DOHH2 (cell line): ENCODE measurements at regions not wholly inside any gene's neighbourhood (a gene's known extent, or its start where the extent isn't known, plus 50 kb on each side); places are given as distances from the start of the nearest gene placed in this dataset.

Experiments used
- H3F3A ChIP-seq: fragments of 200-600 bp; sonication (generic), shearing (Covaris generic); 2 replicates; pipeline ENCODE4 v1.6.0; 2016; ENCODE audit warnings: antibody characterized with exemption, mild to moderate bottlenecking; ENCODE audit not compliant: control insufficient read depth, insufficient read depth
- H3K27ac ChIP-seq: fragments of 200-600 bp; sonication (generic); 2 replicates; pipeline ENCODE4 v1.5.1; 2014; ENCODE audit warnings: low read depth, mild to moderate bottlenecking, low read length, moderate library complexity
- H3K27me3 ChIP-seq: fragments of 200-600 bp; sonication (generic); 2 replicates; pipeline ENCODE4 v1.6.1; 2014; ENCODE audit warnings: mild to moderate bottlenecking, low read length, mixed read lengths; ENCODE audit not compliant: control insufficient read depth
- H3K36me3 ChIP-seq: fragments of 200-600 bp; sonication (generic); 2 replicates; pipeline ENCODE4 v1.6.1; 2014; ENCODE audit warnings: mild to moderate bottlenecking, low read length, moderate library complexity, mixed read lengths; ENCODE audit not compliant: control insufficient read depth
- H3K4me1 ChIP-seq: fragments of 200-600 bp; sonication (generic); 2 replicates; pipeline ENCODE4 v1.6.1; 2014; ENCODE audit warnings: mild to moderate bottlenecking, low read length, mixed read lengths; ENCODE audit not compliant: control insufficient read depth
- H3K4me2 ChIP-seq: fragments of 200-600 bp; sonication (generic); 2 replicates; pipeline ENCODE4 v1.6.0; 2014; ENCODE audit warnings: mild to moderate bottlenecking, low read length, moderate library complexity
- H3K4me3 ChIP-seq: fragments of 200-600 bp; sonication (generic); 2 replicates; pipeline ENCODE4 v1.5.1; 2014; ENCODE audit warnings: mild to moderate bottlenecking, low read length, mixed read lengths
- H3K79me2 ChIP-seq: fragments of 200-600 bp; sonication (generic); 2 replicates; pipeline ENCODE4 v1.6.1; 2014; ENCODE audit warnings: mild to moderate bottlenecking, low read length, mixed read lengths; ENCODE audit not compliant: control insufficient read depth
- H3K9me2 ChIP-seq: fragments of 200-600 bp; sonication (generic); replicated peaks from 2 replicates; pipeline ENCODE4 v1.6.1; 2014; ENCODE audit warnings: mild to moderate bottlenecking, low read length, mixed read lengths; ENCODE audit not compliant: control insufficient read depth
- H3K9me3 ChIP-seq: fragments of 200-600 bp; sonication (generic); 2 replicates; pipeline ENCODE4 v1.6.1; 2014; ENCODE audit warnings: antibody characterized with exemption, low read length, mixed read lengths; ENCODE audit not compliant: control insufficient read depth, insufficient read depth
- H4K20me1 ChIP-seq: fragments of 200-600 bp; sonication (generic); 2 replicates; pipeline ENCODE4 v1.6.0; 2014; ENCODE audit warnings: low read depth, mild to moderate bottlenecking, antibody characterized with exemption, low read length, moderate library complexity; ENCODE audit not compliant: control insufficient read depth, insufficient read depth
- CTCF ChIP-seq: fragments of 200-600 bp; sonication (generic); IDR thresholded peaks from one replicate; pipeline ENCODE4 v1.5.1; 2014; ENCODE audit warnings: antibody characterized with exemption, mild to moderate bottlenecking, low read depth, low read length; ENCODE audit not compliant: poor library complexity, severe bottlenecking
- EZH2phosphoT487 ChIP-seq: fragments of 200-600 bp; sonication (generic); IDR thresholded peaks from 2 replicates; pipeline ENCODE4 v1.6.1; 2017; ENCODE audit warnings: borderline replicate concordance, mild to moderate bottlenecking, antibody characterized with exemption, low read length, moderate library complexity, mixed read lengths

- no peak overlapping the region for H3K4me3 ChIP-seq
- no peaks in the 10 kb centered on the region for H3K9me2 ChIP-seq
- H3K9me3 ChIP-seq = no peaks in the 10 kb centered on the region
- H3K79me2 ChIP-seq = no peaks in the 10 kb centered on the region
- no peak for TF ChIP-seq EZH2phosphoT487
- TF ChIP-seq CTCF = no peak
- no peaks in the 10 kb centered on the region for H3F3A ChIP-seq
- H4K20me1 ChIP-seq = no peaks in the 10 kb centered on the region
- H3K4me2 ChIP-seq = no peak overlapping the region
- no peaks in the 10 kb centered on the region for H3K36me3 ChIP-seq
- H3K27ac ChIP-seq = no peak overlapping the region
- H3K4me1 ChIP-seq = peaks cover 3% of the 10 kb centered on the region
- H3K27me3 ChIP-seq = peaks cover 25% of the 10 kb centered on the region
Measured at GRCh38 chr14:89025561-89026236, 201.2 kb downstream of the TTC8 start.

DNA sequence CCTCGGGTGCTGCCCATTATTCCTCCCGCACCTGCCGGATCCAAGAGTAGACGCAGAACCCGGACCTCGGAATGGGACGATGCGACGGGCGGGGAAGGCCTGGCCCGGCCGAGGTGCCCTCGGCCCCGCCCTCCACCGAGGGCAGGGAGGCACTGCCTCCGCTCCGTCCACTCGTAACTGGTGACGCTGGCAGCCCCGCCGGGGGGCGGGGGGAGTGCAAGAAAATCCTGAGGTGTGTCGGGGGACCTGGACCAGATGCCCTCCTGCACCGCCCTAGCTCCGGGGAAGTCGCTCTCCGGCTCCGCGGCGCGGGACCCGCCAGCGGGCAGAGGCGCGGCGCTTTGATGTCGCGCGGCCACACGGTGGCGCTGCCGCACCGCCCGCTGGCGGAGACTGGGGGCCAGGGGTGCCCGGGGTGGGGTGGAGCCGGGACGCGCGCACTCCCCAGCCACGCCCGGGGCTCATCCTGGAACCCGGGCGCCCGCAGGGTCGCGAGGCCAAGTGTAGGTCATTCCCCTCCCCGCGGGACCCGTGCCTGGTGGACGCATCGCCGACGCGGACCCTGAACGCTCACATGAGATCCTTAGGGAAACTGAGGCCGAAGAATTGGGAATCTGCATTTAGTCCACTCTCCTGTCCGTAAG is 202.8 kb downstream of the TTC8 start:
- H3K36me3 ChIP-seq = no peaks in the 10 kb centered on the region
- no peaks in the 10 kb centered on the region for H3K79me2 ChIP-seq
- no peaks in the 10 kb centered on the region for H4K20me1 ChIP-seq
- H3K9me3 ChIP-seq = no peaks in the 10 kb centered on the region
- no peak overlapping the region for H3K27ac ChIP-seq
- H3K4me2 ChIP-seq = peak overlapping the region; percentile 65
- H3F3A ChIP-seq = no peaks in the 10 kb centered on the region
- no peaks in the 10 kb centered on the region for H3K9me2 ChIP-seq
- H3K4me3 ChIP-seq = peak overlapping the region; percentile 62
- peaks cover 25% of the 10 kb centered on the region for H3K27me3 ChIP-seq
- TF ChIP-seq CTCF = peak; percentile 87
- no peak for TF ChIP-seq EZH2phosphoT487
- H3K4me1 ChIP-seq = peaks cover 3% of the 10 kb centered on the region

- no peak overlapping the region for H3K27ac ChIP-seq
- H3K4me2 ChIP-seq = no peak overlapping the region
- TF ChIP-seq EZH2phosphoT487 (no peak), CTCF (no peak)
- no peaks in the 10 kb centered on the region for H3K36me3 ChIP-seq
- H3K79me2 ChIP-seq = no peaks in the 10 kb centered on the region
- peaks cover 3% of the 10 kb centered on the region for H3K4me1 ChIP-seq
- no peaks in the 10 kb centered on the region for H3K9me2 ChIP-seq
- no peaks in the 10 kb centered on the region for H4K20me1 ChIP-seq
- H3K27me3 ChIP-seq = peaks cover 23% of the 10 kb centered on the region
- no peak overlapping the region for H3K4me3 ChIP-seq
- H3K9me3 ChIP-seq = no peaks in the 10 kb centered on the region
- no peaks in the 10 kb centered on the region for H3F3A ChIP-seq
Measured at GRCh38 chr14:89028462-89029134, 204.1 kb downstream of the TTC8 start.
